ENCODE measurements at regions not wholly inside any gene's neighbourhood (a gene's known extent, or its start where the extent isn't known, plus 50 kb on each side); places are given as distances from the start of the nearest gene placed in this dataset.

GRCh38 chr5:8953016-8953415 is 592.9 kb downstream of the SEMA5A start:
- H3K27ac ChIP-seq: no peak overlapping the region
- no peak for DNase-seq
- H3K4me1 ChIP-seq: no peaks in the 10 kb centered on the region
- no peak overlapping the region for H3K4me3 ChIP-seq
- no peaks in the 10 kb centered on the region for H3K36me3 ChIP-seq
- intact Hi-C loops (cut with DNase I; ENCODE audit: low total_unique reads): no loop called here
- H3K27me3 ChIP-seq: no peaks in the 10 kb centered on the region
- no peak for TF ChIP-seq CTCF (IDR thresholded peaks at IDR 0.05)
- no peaks in the 10 kb centered on the region for H3K9me3 ChIP-seq

- Histone ChIP-seq H3K4me1 (no peaks in the 10 kb centered on the region), H3K27ac (no peak overlapping the region), H3K9me3 (no peaks in the 10 kb centered on the region), H3K27me3 (no peaks in the 10 kb centered on the region), H3K36me3 (no peaks in the 10 kb centered on the region), H3K4me3 (no peak overlapping the region)
- no peak for TF ChIP-seq CTCF (IDR thresholded peaks at IDR 0.05)
- no peak for DNase-seq
- intact Hi-C loops (cut with DNase I; ENCODE audit: low total_unique reads): no loop called here
These were observed 591.9 kb downstream of the SEMA5A start for GRCh38 chr5:8953911-8954438.

GRCh38 chr5:8954801-8955200 is 591.1 kb downstream of the SEMA5A start:
- no peaks in the 10 kb centered on the region for H3K9me3 ChIP-seq
- intact Hi-C loops (cut with DNase I; ENCODE audit: low total_unique reads): no loop called here
- TF ChIP-seq CTCF (IDR thresholded peaks at IDR 0.05): no peak
- no peak overlapping the region for H3K27ac ChIP-seq
- no peak overlapping the region for H3K4me3 ChIP-seq
- H3K4me1 ChIP-seq: no peaks in the 10 kb centered on the region
- no peak for DNase-seq
- H3K36me3 ChIP-seq: no peaks in the 10 kb centered on the region
- H3K27me3 ChIP-seq: no peaks in the 10 kb centered on the region

- Histone ChIP-seq H3K36me3 (no peaks in the 10 kb centered on the region), H3K9me3 (no peaks in the 10 kb centered on the region), H3K27me3 (no peaks in the 10 kb centered on the region), H3K4me1 (no peaks in the 10 kb centered on the region), H3K4me3 (no peak overlapping the region), H3K27ac (no peak overlapping the region)
- intact Hi-C loops (cut with DNase I; ENCODE audit: low total_unique reads): no loop called here
- no peak for TF ChIP-seq CTCF (IDR thresholded peaks at IDR 0.05)
- DNase-seq: no peak
These were observed 589.2 kb downstream of the SEMA5A start for GRCh38 chr5:8956659-8957058.

GRCh38 chr5:8958602-8959001 is 587.3 kb downstream of the SEMA5A start:
- H3K4me3 ChIP-seq: no peak overlapping the region
- H3K4me1 ChIP-seq: no peaks in the 10 kb centered on the region
- no peaks in the 10 kb centered on the region for H3K36me3 ChIP-seq
- no peaks in the 10 kb centered on the region for H3K27me3 ChIP-seq
- no peaks in the 10 kb centered on the region for H3K9me3 ChIP-seq
- no peak overlapping the region for H3K27ac ChIP-seq
- intact Hi-C loops (cut with DNase I; ENCODE audit: low total_unique reads): no loop called here
- TF ChIP-seq CTCF (IDR thresholded peaks at IDR 0.05): no peak
- DNase-seq: no peak

GRCh38 chr5:8961219-8961618 is 584.7 kb downstream of the SEMA5A start:
- no peaks in the 10 kb centered on the region for H3K9me3 ChIP-seq
- no peak for DNase-seq
- H3K36me3 ChIP-seq: no peaks in the 10 kb centered on the region
- H3K4me3 ChIP-seq: no peak overlapping the region
- H3K27me3 ChIP-seq: no peaks in the 10 kb centered on the region
- TF ChIP-seq CTCF (IDR thresholded peaks at IDR 0.05): no peak
- no peak overlapping the region for H3K27ac ChIP-seq
- intact Hi-C loops (cut with DNase I; ENCODE audit: low total_unique reads): no loop called here
- H3K4me1 ChIP-seq: no peaks in the 10 kb centered on the region

Data from tibial artery (tissue), 4 donors.